T1000 (cell line): ENCODE measurements at regions not wholly inside any gene's neighbourhood (a gene's known extent, or its start where the extent isn't known, plus 50 kb on each side); places are given as distances from the start of the nearest gene placed in this dataset.

Source experiments
- DNase-seq: peaks from one replicate; lab custom pipeline; 2025; ENCODE audit warnings: mixed read lengths; lab: John Stamatoyannopoulos, UW

- no peak for DNase-seq
Measured at GRCh38 chr6:54010340-54011276, 100.6 kb upstream of the MLIP start.

- no peak for DNase-seq
Measured at GRCh38 chr6:54011277-54011648, 100.0 kb upstream of the MLIP start.

GRCh38 chr6:54013966-54014365, 97.3 kb upstream of the MLIP start:
- DNase-seq, result no peak

GRCh38 chr6:54014440-54014839, 96.8 kb upstream of the MLIP start:
- DNase-seq, result no peak

GRCh38 chr6:54017877-54018276, 93.4 kb upstream of the MLIP start:
- DNase-seq, result no peak

- DNase-seq, result no peak
Measured at GRCh38 chr6:54018722-54019121, 92.5 kb upstream of the MLIP start.

GRCh38 chr6:54019860-54020259, 91.4 kb upstream of the MLIP start:
- DNase-seq, result no peak

- no peak for DNase-seq
Measured at GRCh38 chr6:54020334-54020733, 90.9 kb upstream of the MLIP start.

GRCh38 chr6:54026652-54027400, 84.4 kb upstream of the MLIP start:
- DNase-seq, result no peak

- no peak for DNase-seq
Measured at GRCh38 chr6:54028170-54028569, 83.1 kb upstream of the MLIP start.

- DNase-seq, result no peak
Measured at GRCh38 chr6:54029187-54029586, 82.1 kb upstream of the MLIP start.

GRCh38 chr6:54031169-54031568, 80.1 kb upstream of the MLIP start:
- DNase-seq, result no peak

- no peak for DNase-seq
Measured at GRCh38 chr6:54037277-54037779, 73.9 kb upstream of the MLIP start.

- no peak for DNase-seq
Measured at GRCh38 chr6:54040545-54040944, 70.7 kb upstream of the MLIP start.

GRCh38 chr6:54041239-54041638, 70.0 kb upstream of the MLIP start:
- DNase-seq, result no peak

- no peak for DNase-seq
Measured at GRCh38 chr6:54043360-54043759, 67.9 kb upstream of the MLIP start.

GRCh38 chr6:54044059-54044458, 67.2 kb upstream of the MLIP start:
- DNase-seq, result no peak

- DNase-seq, result no peak
Measured at GRCh38 chr6:54048782-54049181, 62.5 kb upstream of the MLIP start.

GRCh38 chr6:54050750-54051149, 60.5 kb upstream of the MLIP start:
- no peak for DNase-seq

- DNase-seq, result peak; percentile 35
Measured at GRCh38 chr6:54053881-54054391, 57.3 kb upstream of the MLIP start.

- DNase-seq, result no peak
Measured at GRCh38 chr6:54056105-54056504, 55.1 kb upstream of the MLIP start.

- DNase-seq, result no peak
Measured at GRCh38 chr6:54057058-54057457, 54.2 kb upstream of the MLIP start.

- no peak for DNase-seq
Measured at GRCh38 chr6:54058236-54058635, 53.0 kb upstream of the MLIP start.
